SK-N-MC (cell line): ENCODE measurements at regions not wholly inside any gene's neighbourhood (a gene's known extent, or its start where the extent isn't known, plus 50 kb on each side); places are given as distances from the start of the nearest gene placed in this dataset.

Experiments used
- EZH2 ChIP-seq: fragments of 200-600 bp; sonication (generic); IDR thresholded peaks from one replicate; pipeline ENCODE4 v1.6.1; 2017; ENCODE audit warnings: antibody characterized with exemption
- POLR2AphosphoS5 ChIP-seq: IDR thresholded peaks from 2 replicates; pipeline ENCODE4 v1.6.1; 2012; ENCODE audit warnings: mild to moderate bottlenecking, low read depth, low read length, borderline replicate concordance

GRCh38 chr7:17581301-17581700 is 282.8 kb downstream of the AHR start:
- TF ChIP-seq EZH2 (no peak), POLR2AphosphoS5 (no peak)
